ENCODE measurements at regions not wholly inside any gene's neighbourhood (a gene's known extent, or its start where the extent isn't known, plus 50 kb on each side); places are given as distances from the start of the nearest gene placed in this dataset.
"Not testable (repeated sequence)": the region's sequence is repeated elsewhere in the genome, so short reads cannot be mapped to it uniquely, and the experiment has no call there.

GRCh38 chr10:2897619-2898508 lies 169.5 kb upstream of the PFKP start:
- no peak overlapping the region for H3K18ac ChIP-seq (ENCODE audit: low read depth, low read length)
- no peak overlapping the region for H2AK9ac ChIP-seq (replicated peaks; ENCODE audit: low read depth, low read length, poor library complexity)
- H2AFZ ChIP-seq (replicated peaks; ENCODE audit: low read length, poor library complexity): no peak overlapping the region
- H4K8ac ChIP-seq (ENCODE audit: low read depth in 2 of 2, low read length in 2 of 2): no peak overlapping the region
- BruUV-seq (replicated peaks): no TSS peak
- no peaks in the 10 kb centered on the region for H3K79me1 ChIP-seq (ENCODE audit: low read depth in 1 of 2, low read length in 2 of 2)
- H3K23ac ChIP-seq (ENCODE audit: low read depth, low read length): no peak overlapping the region
- intact Hi-C loops (cut with micrococcal nuclease): no loop called here
- no peak overlapping the region for H4K5ac ChIP-seq (ENCODE audit: low read depth, low read length)
- H3K27ac ChIP-seq (ENCODE audit: insufficient read depth, low read length): no peak overlapping the region
- no peak overlapping the region for H2BK120ac ChIP-seq (ENCODE audit: low read depth, low read length)
- WGBS, 2 experiments (ENCODE audit: extremely low coverage in 2 of 2, insufficient read length in 1 of 2): 50% methylated on average over 5 of the region's 13 CpGs; no CpG with 5 or more reads in 1 of the 2 experiments
- H3K9me1 ChIP-seq (ENCODE audit: insufficient read depth, low read length): no peaks in the 10 kb centered on the region
- H3K14ac ChIP-seq (replicated peaks; ENCODE audit: low read depth, low read length): no peak overlapping the region
- H2BK15ac ChIP-seq (ENCODE audit: low read depth, low read length): no peak overlapping the region
- ChIA-PET POLR2A (ENCODE audit: unreplicated experiment) (no interaction called here), CTCF (no interaction called here)
- H4K91ac ChIP-seq (ENCODE audit: insufficient read depth, low read depth, low read length): no peak overlapping the region
- TF ChIP-seq CEBPB (IDR thresholded peaks at IDR 0.05; ENCODE audit: low read depth, low read length) (no peak), RCOR1 (IDR thresholded peaks at IDR 0.05; ENCODE audit: insufficient replicate concordance, low read length) (no peak), FOS (IDR thresholded peaks at IDR 0.05; ENCODE audit: low read depth, low read length) (no peak), MXI1 (IDR thresholded peaks at IDR 0.05; ENCODE audit: borderline replicate concordance, low read depth, low read length) (no peak), MAZ (IDR thresholded peaks at IDR 0.05; ENCODE audit: borderline replicate concordance, low read depth, low read length) (no peak)
- DNase-seq: no peak
- H3K36me3 ChIP-seq (ENCODE audit: control insufficient read depth, insufficient read depth, low read length): no peaks in the 10 kb centered on the region
- no peak overlapping the region for H3K9ac ChIP-seq (ENCODE audit: low read depth, low read length)
- no peaks in the 10 kb centered on the region for H3K4me1 ChIP-seq (ENCODE audit: control insufficient read depth, insufficient read depth, low read length)
- no peak overlapping the region for H3K4ac ChIP-seq (ENCODE audit: low read depth, low read length)
- H3K9me3 ChIP-seq (ENCODE audit: control insufficient read depth, insufficient read depth, low read length): no peaks in the 10 kb centered on the region
- no peak overlapping the region for H3K4me2 ChIP-seq (ENCODE audit: low read depth, low read length)
- ATAC-seq (ENCODE audit: low read depth): no peak
- no peak overlapping the region for H3K56ac ChIP-seq (ENCODE audit: extremely low read depth, insufficient read depth, low read length)
- H2BK20ac ChIP-seq (ENCODE audit: low read depth, low read length): no peak overlapping the region
- no peak overlapping the region for H3K4me3 ChIP-seq (ENCODE audit: insufficient read depth, low read depth, low read length)
- dilution Hi-C loops (cut with HindIII; ENCODE audit: low sequenced_read_pairs, unreplicated experiment): no loop called here
- no peak overlapping the region for H2BK5ac ChIP-seq (ENCODE audit: low read depth, low read length, poor library complexity, severe bottlenecking)
- peaks cover 2% of the 10 kb centered on the region; the same call in 1 of the 2 replicates for H3K27me3 ChIP-seq (ENCODE audit: control insufficient read depth, insufficient read depth, low read length)
- no peaks in the 10 kb centered on the region for H4K20me1 ChIP-seq (ENCODE audit: insufficient read depth, low read length)
- in situ Hi-C loops (cut with MboI; ENCODE audit: low sequenced_read_pairs): no loop called here
- no peak overlapping the region for H2AK5ac ChIP-seq (ENCODE audit: low read depth, low read length)

DNA sequence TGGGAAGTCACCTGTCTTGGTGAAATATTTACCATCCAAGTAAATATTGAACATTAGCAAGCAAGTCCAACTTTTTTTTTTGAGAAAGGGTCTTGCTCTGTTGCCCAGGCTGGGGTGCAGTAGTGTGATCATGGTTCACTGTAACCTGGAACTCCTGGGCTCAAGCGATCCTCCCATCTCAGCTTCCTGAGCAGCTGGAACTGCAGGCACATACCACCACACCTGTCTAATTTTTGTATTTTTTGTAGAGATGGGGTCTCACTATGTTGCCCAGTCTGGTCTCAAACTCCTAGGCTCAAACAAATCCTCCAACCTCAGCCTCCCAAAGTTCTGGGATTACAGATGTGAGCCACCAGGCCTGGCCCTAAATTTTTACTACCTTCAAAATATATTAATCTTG lies 171.0 kb upstream of the PFKP start:
- H3K4ac ChIP-seq (ENCODE audit: low read depth, low read length); H3K4me1 ChIP-seq (ENCODE audit: control insufficient read depth, insufficient read depth, low read length); H3K23ac ChIP-seq (ENCODE audit: low read depth, low read length); H2BK15ac ChIP-seq (ENCODE audit: low read depth, low read length); H3K9me3 ChIP-seq (ENCODE audit: control insufficient read depth, insufficient read depth, low read length); H3K36me3 ChIP-seq (ENCODE audit: control insufficient read depth, insufficient read depth, low read length); H4K91ac ChIP-seq (ENCODE audit: insufficient read depth, low read depth, low read length); H3K14ac ChIP-seq (replicated peaks; ENCODE audit: low read depth, low read length); H2AK9ac ChIP-seq (replicated peaks; ENCODE audit: low read depth, low read length, poor library complexity); ATAC-seq (ENCODE audit: low read depth); H3K27ac ChIP-seq (ENCODE audit: insufficient read depth, low read length); H2AK5ac ChIP-seq (ENCODE audit: low read depth, low read length); BruUV-seq (replicated peaks); H2AFZ ChIP-seq (replicated peaks; ENCODE audit: low read length, poor library complexity); H3K56ac ChIP-seq (ENCODE audit: extremely low read depth, insufficient read depth, low read length); H3K9me1 ChIP-seq (ENCODE audit: insufficient read depth, low read length); in situ Hi-C loops (cut with MboI; ENCODE audit: low sequenced_read_pairs); DNase-seq; CTCF ChIA-PET; H2BK120ac ChIP-seq (ENCODE audit: low read depth, low read length); H4K5ac ChIP-seq (ENCODE audit: low read depth, low read length); H3K27me3 ChIP-seq (ENCODE audit: control insufficient read depth, insufficient read depth, low read length); H2BK20ac ChIP-seq (ENCODE audit: low read depth, low read length); H3K9ac ChIP-seq (ENCODE audit: low read depth, low read length); H3K4me3 ChIP-seq (ENCODE audit: insufficient read depth, low read depth, low read length); H3K18ac ChIP-seq (ENCODE audit: low read depth, low read length); H3K4me2 ChIP-seq (ENCODE audit: low read depth, low read length); dilution Hi-C loops (cut with HindIII; ENCODE audit: low sequenced_read_pairs, unreplicated experiment); H2BK5ac ChIP-seq (ENCODE audit: low read depth, low read length, poor library complexity, severe bottlenecking); POLR2A ChIA-PET (ENCODE audit: unreplicated experiment); H3K79me1 ChIP-seq (ENCODE audit: low read depth in 1 of 2, low read length in 2 of 2); H4K20me1 ChIP-seq (ENCODE audit: insufficient read depth, low read length); intact Hi-C loops (cut with micrococcal nuclease); H4K8ac ChIP-seq (ENCODE audit: low read depth in 2 of 2, low read length in 2 of 2): not testable (repeated sequence)
- WGBS, 2 experiments (ENCODE audit: extremely low coverage in 2 of 2, insufficient read length in 1 of 2): no CpG with 5 or more reads among the region's 1 CpG
